Large intestine (tissue), 3 donors: ENCODE measurements at regions not wholly inside any gene's neighbourhood (a gene's known extent, or its start where the extent isn't known, plus 50 kb on each side); places are given as distances from the start of the nearest gene placed in this dataset.

Experiments
- DNase-seq, 2 donors: peaks; one replicate each; pipeline versions ENCODE4 v3.0.0 to v3.0.0-alpha.2; 2013
- H3K27ac ChIP-seq: one replicate; pipeline ENCODE4 v1.5.1; 2013; ENCODE audit warnings: low read length
- H3K27me3 ChIP-seq: 2 replicates; pipeline ENCODE4 v1.6.1; 2013; ENCODE audit warnings: low read length; ENCODE audit not compliant: control insufficient read depth, insufficient read depth
- H3K36me3 ChIP-seq: 2 replicates; pipeline ENCODE4 v1.6.1; 2013; ENCODE audit warnings: low read length; ENCODE audit not compliant: control insufficient read depth, insufficient read depth
- H3K4me1 ChIP-seq: one replicate; pipeline ENCODE4 v1.6.1; 2013; ENCODE audit warnings: low read length; ENCODE audit not compliant: control insufficient read depth, insufficient read depth
- H3K4me3 ChIP-seq: one replicate; pipeline ENCODE4 v1.5.1; 2013; ENCODE audit warnings: low read length
- H3K9me3 ChIP-seq: one replicate; pipeline ENCODE4 v1.6.1; 2013; ENCODE audit warnings: mild to moderate bottlenecking, low read depth, low read length, moderate library complexity; ENCODE audit not compliant: control insufficient read depth
- WGBS: methylation state at CpG from one replicate; pipeline ENCODE4 v1.1.5; 2013; ENCODE audit warnings: low lambda C conversion rate; ENCODE audit not compliant: insufficient coverage; 5-methylcytosine and 5-hydroxymethylcytosine counted together

DNA sequence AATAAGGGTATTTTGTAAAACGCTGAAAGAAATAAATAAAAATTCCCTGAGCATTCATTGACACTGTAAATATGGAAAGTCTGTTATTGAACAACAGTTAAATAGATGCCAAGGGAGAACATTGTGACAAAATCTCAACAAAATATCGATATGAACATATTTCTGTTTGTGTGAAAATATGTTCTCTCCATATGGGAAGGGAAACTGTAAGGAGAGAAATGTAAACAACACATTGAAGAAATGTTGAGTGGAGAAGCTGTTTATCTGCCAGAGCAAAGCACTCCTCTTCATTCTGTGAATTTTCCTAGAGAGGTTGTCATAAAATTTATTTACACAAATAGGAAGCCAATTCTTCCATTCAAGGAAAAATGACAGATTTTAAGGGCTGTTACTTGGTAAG, 57.1 kb upstream of the EOMES start:
- no peak for DNase-seq
- Histone ChIP-seq H3K36me3 (no peaks in the 10 kb centered on the region), H3K27ac (no peak overlapping the region), H3K9me3 (no peaks in the 10 kb centered on the region), H3K4me3 (no peak overlapping the region), H3K27me3 (no peaks in the 10 kb centered on the region), H3K4me1 (no peaks in the 10 kb centered on the region)
- 67% methylated on average over 2 of the region's 2 CpGs for WGBS

GRCh38 chr3:27789420-27789819, 67.3 kb upstream of the EOMES start:
- Histone ChIP-seq H3K4me1 (no peaks in the 10 kb centered on the region), H3K27ac (no peak overlapping the region), H3K36me3 (no peaks in the 10 kb centered on the region), H3K4me3 (no peak overlapping the region), H3K9me3 (no peaks in the 10 kb centered on the region), H3K27me3 (peaks cover 6% of the 10 kb centered on the region)
- no peak for DNase-seq
- WGBS, result 93% methylated on average over 2 of the region's 2 CpGs

DNA sequence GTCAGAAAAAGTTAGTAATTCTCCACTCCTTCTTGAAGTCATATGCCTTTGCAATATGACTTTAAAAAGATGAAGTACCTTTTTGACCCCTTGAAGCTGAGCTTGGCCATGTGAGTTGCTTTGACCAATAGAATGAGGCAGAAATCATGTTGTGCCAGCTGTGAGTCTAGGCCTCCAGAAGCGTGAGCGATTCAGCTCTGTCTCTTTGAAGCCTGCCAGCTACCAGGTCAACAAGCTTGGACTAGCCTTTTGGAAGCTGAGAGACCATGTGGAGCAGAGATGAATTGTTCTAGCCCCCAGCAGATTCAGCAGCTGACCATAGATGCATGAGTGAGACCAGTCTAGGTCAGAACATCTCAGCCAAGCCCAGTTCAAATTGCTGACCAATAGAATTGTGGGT, 69.8 kb upstream of the EOMES start:
- H3K36me3 ChIP-seq, result no peaks in the 10 kb centered on the region
- no peaks in the 10 kb centered on the region for H3K9me3 ChIP-seq
- peaks cover 3% of the 10 kb centered on the region for H3K27me3 ChIP-seq
- H3K27ac ChIP-seq, result no peak overlapping the region
- H3K4me3 ChIP-seq, result no peak overlapping the region
- no CpG with 5 or more reads among the region's 2 CpGs for WGBS
- H3K4me1 ChIP-seq, result no peaks in the 10 kb centered on the region
- no peak for DNase-seq

- WGBS, result no CpG with 5 or more reads among the region's 3 CpGs
- Histone ChIP-seq H3K27me3 (peaks cover 3% of the 10 kb centered on the region), H3K4me3 (no peak overlapping the region), H3K9me3 (no peaks in the 10 kb centered on the region), H3K36me3 (no peaks in the 10 kb centered on the region), H3K4me1 (no peaks in the 10 kb centered on the region), H3K27ac (no peak overlapping the region)
- DNase-seq, result no peak
Measured at GRCh38 chr3:27792869-27793268, 70.7 kb upstream of the EOMES start.

DNA sequence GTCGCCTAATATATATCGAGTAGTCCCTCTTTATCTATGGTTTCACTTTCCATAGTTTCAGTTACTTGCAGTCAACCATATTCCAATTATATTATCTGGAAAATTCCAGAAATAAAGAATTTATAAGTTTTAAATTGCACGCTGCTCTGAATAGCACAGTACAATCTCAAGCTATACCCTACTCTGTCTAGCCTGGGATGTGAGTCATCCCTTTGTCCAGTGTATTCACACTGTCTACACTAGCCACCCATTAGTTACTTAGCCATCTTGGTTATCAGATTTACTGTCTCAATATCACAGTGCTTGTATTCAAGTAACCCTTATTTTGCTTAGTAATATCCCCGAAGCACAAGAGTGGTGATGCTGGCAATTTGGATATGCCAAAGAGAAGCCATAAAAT, 72.1 kb upstream of the EOMES start:
- Histone ChIP-seq H3K9me3 (no peaks in the 10 kb centered on the region), H3K4me1 (no peaks in the 10 kb centered on the region), H3K4me3 (no peak overlapping the region), H3K36me3 (no peaks in the 10 kb centered on the region), H3K27ac (no peak overlapping the region), H3K27me3 (peaks cover 3% of the 10 kb centered on the region)
- WGBS, result 94% methylated on average over 3 of the region's 4 CpGs
- no peak for DNase-seq

DNA sequence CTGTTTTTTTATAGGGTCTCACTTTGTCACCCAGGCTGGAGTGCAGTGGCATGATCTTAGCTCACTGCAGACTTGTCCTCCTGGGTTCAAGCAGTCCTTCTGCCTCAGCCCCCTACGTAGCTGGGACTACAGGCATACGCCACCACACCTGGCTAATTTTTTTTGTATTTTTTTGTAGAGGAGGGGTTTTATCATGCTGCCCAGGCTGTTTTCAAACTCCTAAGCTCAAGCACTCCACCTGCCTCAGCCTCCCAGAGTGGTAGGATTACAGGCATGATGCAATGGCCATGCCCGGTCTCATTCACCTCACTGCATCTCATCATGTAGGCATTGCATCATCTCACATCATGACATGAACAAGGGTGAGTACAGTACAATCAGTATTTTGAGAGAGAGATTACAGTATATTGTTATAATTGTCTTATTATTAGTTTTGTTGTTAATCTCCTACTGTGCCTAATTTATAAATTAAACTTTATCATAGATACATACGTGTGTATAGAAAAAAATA, 74.3 kb upstream of the EOMES start:
- no peaks in the 10 kb centered on the region for H3K9me3 ChIP-seq
- DNase-seq, result no peak
- WGBS, result no CpG with 5 or more reads among the region's 4 CpGs
- H3K36me3 ChIP-seq, result no peaks in the 10 kb centered on the region
- H3K4me3 ChIP-seq, result no peak overlapping the region
- H3K27ac ChIP-seq, result no peak overlapping the region
- H3K27me3 ChIP-seq, result peaks cover 3% of the 10 kb centered on the region
- H3K4me1 ChIP-seq, result no peaks in the 10 kb centered on the region

DNA sequence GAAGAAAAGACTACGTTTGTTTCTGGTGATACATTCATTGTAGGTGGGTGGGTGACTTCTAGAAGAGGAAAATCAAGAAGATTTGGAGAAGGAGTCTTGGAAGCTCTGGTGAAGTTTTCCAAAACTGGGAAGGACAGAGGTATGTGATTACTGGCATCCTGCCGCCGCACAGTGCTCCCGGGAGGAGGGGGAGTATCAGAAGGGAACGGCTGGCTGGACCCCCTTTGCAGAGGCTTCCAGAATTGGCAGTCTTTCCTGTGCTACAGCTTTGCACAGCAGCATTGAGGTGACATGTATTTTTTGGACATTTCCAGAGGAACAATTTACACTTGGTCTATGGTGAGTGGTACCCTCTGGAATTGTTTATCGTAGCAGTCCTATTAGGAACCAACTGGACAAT, 75.7 kb upstream of the EOMES start:
- Histone ChIP-seq H3K27ac (no peak overlapping the region), H3K4me1 (no peaks in the 10 kb centered on the region), H3K27me3 (peaks cover 2% of the 10 kb centered on the region), H3K36me3 (no peaks in the 10 kb centered on the region), H3K9me3 (no peaks in the 10 kb centered on the region), H3K4me3 (no peak overlapping the region)
- WGBS, result no CpG with 5 or more reads among the region's 6 CpGs
- no peak for DNase-seq

DNA sequence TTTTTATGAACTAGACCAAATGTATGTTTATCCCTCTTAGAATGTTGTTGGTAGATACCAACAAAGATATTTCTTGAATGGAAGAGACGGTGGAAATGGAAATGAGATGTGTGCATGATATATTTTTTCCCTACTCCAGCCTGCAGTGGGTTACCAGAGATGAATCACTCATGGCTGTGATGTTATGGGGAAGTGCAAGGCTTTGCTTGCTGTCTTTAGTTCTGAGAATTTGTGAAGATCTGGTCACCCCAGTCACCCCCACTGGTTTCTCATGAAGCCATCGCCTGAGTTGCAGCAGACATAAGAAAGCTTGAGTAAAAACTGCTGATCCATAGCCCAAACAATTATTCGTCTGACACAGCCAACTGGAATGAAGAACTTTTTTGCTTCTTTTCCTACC, 78.1 kb upstream of the EOMES start:
- H3K36me3 ChIP-seq, result no peaks in the 10 kb centered on the region
- H3K27me3 ChIP-seq, result no peaks in the 10 kb centered on the region
- no CpG with 5 or more reads among the region's 3 CpGs for WGBS
- H3K9me3 ChIP-seq, result no peaks in the 10 kb centered on the region
- DNase-seq, result no peak
- no peak overlapping the region for H3K27ac ChIP-seq
- H3K4me1 ChIP-seq, result no peaks in the 10 kb centered on the region
- no peak overlapping the region for H3K4me3 ChIP-seq

DNA sequence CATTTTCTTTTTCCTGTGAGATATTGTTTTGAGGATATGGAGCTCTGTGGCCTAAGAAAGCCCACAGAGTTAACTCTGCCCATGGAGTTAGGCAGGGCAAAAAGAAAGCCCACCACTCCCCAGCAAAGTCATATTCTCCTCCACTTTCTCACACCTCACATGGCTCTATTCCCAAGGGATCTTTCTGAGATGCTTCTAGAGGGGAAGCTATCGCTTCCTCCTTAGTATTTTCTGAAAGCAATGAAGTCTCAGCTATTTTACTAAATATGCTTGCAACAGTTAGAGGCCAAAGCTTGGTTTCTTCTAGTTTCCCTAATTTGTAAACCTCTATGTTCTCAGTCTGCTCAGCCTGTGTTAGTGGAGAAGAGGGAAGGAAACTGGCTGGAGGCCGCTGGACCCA, 80.3 kb upstream of the EOMES start:
- Histone ChIP-seq H3K9me3 (no peaks in the 10 kb centered on the region), H3K27me3 (no peaks in the 10 kb centered on the region), H3K4me1 (no peaks in the 10 kb centered on the region), H3K36me3 (no peaks in the 10 kb centered on the region), H3K4me3 (no peak overlapping the region), H3K27ac (no peak overlapping the region)
- no peak for DNase-seq
- 100% methylated on average over 1 of the region's 2 CpGs for WGBS

DNA sequence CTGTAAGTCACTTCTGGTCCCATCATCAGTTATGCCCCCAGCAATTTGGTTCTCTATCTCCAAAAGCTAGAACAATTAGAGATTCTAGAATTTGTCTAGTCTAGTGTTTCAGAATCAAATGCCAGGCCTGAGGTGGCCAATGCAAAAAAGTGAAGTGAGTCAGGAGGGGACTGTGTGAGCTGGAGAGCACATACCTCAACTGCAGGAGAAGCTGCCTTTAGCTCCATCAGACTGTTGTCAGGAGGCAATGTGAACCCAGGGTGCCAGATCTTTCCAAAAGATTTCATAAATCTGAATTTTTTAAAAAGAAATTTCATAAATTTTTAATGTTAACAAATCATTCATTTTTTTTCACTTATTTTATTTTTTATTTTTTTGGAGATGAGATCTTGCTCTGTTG, 80.7 kb upstream of the EOMES start:
- Histone ChIP-seq H3K4me3 (no peak overlapping the region), H3K36me3 (no peaks in the 10 kb centered on the region), H3K27ac (no peak overlapping the region), H3K27me3 (no peaks in the 10 kb centered on the region), H3K9me3 (no peaks in the 10 kb centered on the region), H3K4me1 (no peaks in the 10 kb centered on the region)
- DNase-seq, result no peak

DNA sequence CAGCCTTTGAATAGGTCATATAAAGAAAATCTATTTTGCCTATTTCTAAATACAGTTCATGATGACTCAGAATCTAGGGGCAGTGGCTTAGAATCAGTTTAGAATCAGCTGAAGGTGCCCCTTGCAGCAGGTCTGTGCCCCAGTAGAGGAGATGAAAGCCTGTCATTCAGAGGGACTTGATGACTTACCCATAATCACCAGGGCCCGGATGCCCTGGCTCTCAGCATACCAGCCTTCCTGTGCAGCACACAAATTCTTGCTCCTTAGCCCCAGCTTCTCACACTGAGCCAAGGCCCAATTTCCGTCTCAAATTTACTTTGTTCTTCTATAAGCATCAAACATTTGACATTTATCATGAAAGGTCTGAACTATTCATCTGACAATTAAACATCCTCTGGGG, 83.2 kb upstream of the EOMES start:
- no peak for DNase-seq
- H3K36me3 ChIP-seq, result no peaks in the 10 kb centered on the region
- H3K27ac ChIP-seq, result no peak overlapping the region
- H3K4me1 ChIP-seq, result no peaks in the 10 kb centered on the region
- H3K4me3 ChIP-seq, result no peak overlapping the region
- no peaks in the 10 kb centered on the region for H3K9me3 ChIP-seq
- WGBS, result no CpG with 5 or more reads among the region's 2 CpGs
- no peaks in the 10 kb centered on the region for H3K27me3 ChIP-seq
